Hematopoietic multipotent progenitor cell treated with erythropoietin and hydrocortisone succinate and interleukin-3 and kit ligand, for 15 days (in vitro differentiated cells): ENCODE measurements at regions not wholly inside any gene's neighbourhood (a gene's known extent, or its start where the extent isn't known, plus 50 kb on each side); places are given as distances from the start of the nearest gene placed in this dataset.
A peak's percentile ranks its signal among the peaks of the same experiment; 100 is the strongest.
"Not testable (repeated sequence)": the region's sequence is repeated elsewhere in the genome, so short reads cannot be mapped to it uniquely, and the experiment has no call there.

ENCODE experiments used
- DNase-seq: peaks from one replicate; pipeline ENCODE4 v3.0.0-alpha.2; 2015; ENCODE audit warnings: low spot score

GRCh38 chr4:89496851-89497250, 189.3 kb upstream of the GPRIN3 start:
- DNase-seq = no peak

DNA sequence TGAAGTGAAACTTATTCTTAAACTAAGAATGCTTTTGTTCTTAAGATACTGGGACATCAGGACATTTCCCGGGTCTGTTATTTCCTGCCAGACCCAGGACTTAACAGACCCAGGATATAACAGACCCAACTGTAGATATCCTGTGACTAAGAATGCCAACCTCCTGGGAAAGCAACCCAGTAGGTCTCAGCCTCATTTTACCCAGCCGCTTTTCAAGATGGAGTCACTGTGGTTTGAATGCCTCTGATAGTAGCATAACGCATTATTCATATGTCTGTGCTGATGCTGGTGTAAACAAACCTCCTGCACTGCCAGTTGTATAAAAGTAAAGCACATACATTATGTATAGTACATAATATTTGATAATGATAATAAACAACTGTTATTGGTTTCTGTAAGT, 185.8 kb upstream of the GPRIN3 start:
- DNase-seq = no peak

GRCh38 chr4:89492581-89493071, 185.0 kb upstream of the GPRIN3 start:
- DNase-seq = no peak

DNA sequence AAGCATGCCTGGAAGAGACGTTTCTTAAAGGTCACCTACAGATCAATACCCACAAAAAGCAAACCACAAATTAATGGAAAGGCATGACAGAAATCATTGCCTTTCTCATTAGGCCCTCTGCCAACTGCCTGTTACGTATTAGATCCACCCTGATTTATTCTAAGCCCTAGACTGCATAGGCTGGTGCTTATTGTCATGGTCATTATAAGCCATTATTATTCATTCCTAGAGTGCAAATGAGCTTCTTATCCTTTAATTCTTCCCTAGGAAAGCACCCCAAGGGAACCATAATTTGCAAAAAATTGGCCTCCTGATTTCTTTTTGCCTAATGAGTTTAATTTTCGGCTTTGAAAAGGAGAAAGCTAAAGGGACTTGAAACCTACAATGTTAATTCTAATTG, 184.2 kb upstream of the GPRIN3 start:
- no peak for DNase-seq

DNA sequence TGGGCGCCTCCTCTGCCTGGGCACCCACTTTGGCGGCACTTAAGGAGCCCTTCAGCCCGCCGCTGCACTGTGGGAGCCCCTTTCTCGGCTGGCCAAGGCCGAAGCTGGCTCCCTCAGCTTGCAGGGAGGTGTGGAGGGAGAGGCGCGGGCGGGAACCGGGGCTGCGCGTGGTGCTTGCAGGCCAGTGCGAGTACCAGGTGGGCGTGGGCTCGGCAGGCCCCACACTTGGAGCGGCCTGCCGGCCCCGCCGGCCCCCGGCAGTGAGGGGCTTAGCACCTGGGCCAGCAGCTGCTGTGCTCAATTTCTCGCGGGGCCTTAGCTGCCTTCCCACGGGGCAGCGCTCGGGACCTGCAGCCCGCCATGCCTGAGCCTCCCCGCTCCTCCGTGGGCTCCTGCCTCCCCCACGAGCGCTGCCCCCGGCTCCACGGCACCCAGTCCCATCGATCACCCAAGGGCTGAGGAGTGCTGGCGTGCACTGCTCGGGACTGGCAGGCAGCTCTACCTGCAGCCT, 182.4 kb upstream of the GPRIN3 start:
- DNase-seq = not testable (repeated sequence)

DNA sequence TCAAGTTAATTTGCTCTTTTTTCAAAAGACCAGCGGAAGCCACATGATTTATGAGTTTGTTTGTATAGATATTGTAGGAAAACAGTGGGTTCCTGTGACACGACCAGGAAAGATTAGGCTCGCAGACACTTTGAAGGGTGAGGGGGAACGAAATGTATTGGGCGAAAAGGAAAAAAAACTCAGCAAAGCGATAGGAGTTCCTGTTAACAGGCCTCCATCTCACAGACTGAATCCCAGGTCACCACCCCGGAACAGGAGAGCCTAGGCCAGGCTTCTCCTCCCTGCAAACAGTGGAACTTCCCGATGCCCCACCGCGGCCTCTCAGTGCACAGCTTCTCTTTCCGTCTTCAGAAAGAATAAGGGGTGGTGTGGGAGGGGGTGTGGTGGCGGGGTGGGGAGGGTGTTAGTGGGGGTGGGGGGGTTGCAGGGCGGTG, 181.8 kb upstream of the GPRIN3 start:
- no peak for DNase-seq

DNA sequence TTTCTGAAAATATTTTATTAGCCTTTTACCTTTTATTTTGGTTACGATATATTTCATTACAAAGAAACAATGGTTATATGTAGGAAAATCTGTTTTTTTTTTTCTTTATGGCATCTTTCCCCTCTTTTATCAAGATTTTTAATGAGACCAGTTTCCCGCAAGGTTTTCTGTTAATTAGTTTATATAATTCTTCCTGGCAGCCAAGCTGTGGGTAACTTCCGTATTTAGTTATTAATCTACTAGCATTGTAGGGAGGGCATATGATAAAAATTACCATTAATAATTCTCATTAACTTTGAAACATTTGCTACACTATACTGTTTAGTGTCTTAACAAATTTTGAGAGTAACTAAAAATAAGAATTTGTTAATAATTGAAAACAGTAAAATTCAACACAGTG, 181.1 kb upstream of the GPRIN3 start:
- DNase-seq = no peak

DNA sequence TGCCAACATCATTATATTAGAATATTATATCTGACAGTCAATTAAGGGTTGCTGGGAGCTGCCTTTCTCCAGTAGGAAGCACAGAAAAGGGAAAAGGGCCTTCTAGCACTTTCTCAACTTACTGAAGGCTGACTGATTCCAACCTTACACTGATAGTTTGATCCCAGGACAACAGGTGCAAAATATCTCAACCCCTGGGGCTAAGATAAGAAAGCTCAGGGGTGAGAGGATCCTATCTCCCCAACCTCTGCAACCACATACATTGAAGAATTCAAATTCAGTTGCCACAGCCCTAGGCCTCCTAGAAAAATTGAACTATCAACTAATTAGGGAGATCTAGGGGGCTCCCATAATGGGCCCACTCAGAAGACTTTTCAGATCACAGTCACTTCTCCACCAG, 179.1 kb upstream of the GPRIN3 start:
- no peak for DNase-seq

GRCh38 chr4:89486042-89486441, 178.4 kb upstream of the GPRIN3 start:
- DNase-seq = no peak

GRCh38 chr4:89483833-89484232, 176.2 kb upstream of the GPRIN3 start:
- DNase-seq = no peak

DNA sequence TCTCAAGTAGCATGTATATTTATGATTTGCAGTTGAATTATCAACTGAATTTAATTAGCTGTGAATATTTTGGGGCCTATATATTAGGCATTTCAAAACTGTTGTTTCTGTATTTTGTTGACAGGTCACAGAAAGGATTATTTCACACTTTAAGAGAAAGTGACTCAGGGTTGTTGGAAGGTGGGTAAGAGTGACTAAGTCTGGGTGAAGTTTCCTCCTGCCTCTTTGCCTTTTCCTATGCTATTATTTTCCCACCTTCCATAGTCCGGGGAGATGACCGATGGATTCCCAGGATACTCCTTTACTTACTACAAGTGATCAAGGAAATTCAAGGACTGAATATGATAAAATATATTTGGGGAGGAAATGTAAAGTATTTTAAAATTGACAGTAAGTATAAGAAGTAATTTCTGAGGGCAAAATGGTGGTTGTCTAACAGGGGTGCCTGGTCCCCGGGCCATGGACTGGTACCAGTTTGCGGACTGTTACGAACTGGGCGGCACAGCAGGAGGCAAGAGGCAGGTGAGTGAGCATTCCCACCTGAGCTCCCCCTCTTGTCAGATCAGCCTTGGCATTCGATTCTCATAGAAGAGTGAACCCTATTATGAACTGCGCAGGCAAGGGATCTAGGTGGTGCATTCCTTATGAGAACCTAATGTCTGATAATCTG, 175.5 kb upstream of the GPRIN3 start:
- no peak for DNase-seq

GRCh38 chr4:89482251-89482650, 174.7 kb upstream of the GPRIN3 start:
- DNase-seq = no peak

- DNase-seq = no peak
These were observed 162.4 kb upstream of the GPRIN3 start for GRCh38 chr4:89469930-89470375.

- DNase-seq = no peak
These were observed 161.9 kb upstream of the GPRIN3 start for GRCh38 chr4:89469516-89469915.

DNA sequence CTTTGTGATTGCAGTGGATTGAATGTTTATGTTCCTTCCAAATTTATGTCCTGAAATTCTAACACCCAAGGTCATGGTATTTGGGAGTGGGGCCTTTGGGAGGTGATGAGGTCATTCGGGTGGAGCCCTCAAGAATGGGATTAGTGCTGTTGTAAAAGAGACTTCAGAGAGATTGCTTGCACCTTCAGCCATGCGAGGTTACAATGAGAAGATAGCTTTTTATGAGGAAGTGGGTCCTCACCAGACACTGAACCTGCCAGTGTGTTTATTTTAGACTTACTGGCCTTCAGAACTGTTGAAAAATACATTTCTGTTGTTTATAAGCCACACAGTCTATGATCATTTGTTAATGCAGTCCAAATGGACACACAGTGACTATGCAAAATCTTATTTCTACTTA, 161.0 kb upstream of the GPRIN3 start:
- DNase-seq = no peak

- no peak for DNase-seq
These were observed 155.7 kb upstream of the GPRIN3 start for GRCh38 chr4:89463341-89463740.

GRCh38 chr4:89447543-89447942, 139.9 kb upstream of the GPRIN3 start:
- DNase-seq = no peak

DNA sequence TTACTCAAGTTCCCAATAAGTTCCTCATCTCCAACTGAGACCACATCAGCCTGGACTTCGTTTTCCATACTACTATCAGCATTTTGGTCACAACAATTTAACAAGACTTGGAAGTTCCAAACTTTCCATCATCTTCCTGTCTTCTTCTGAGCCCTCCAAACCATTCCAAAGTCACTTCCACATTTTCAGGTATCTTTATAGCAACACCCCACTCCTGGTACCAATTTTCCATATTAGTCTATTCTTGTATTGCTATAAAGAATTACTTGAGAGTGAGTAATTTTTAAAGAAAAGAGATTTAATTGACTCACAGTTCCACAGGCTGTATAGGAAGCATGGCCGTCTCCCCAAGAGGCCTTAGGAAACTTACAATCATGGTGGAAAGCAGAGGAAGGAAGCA, 138.6 kb upstream of the GPRIN3 start:
- no peak for DNase-seq

DNA sequence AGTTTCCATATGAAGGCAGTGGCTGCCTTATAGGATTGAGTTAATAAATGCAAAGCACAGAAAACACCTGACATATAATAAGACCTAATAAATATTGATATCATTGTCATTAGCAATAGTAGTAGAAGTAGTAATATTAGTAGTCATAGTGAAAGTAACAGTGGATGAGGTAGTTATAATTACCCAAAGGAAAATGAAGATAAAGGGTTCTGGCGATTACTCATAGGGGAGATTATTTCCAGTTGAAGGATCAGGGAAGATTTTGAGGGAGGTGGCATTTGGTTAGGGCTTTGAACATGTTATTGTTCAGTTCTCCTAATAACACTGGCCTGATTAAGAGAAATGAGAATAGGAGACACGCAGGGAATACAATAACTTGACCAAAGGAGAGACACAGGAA, 131.9 kb upstream of the GPRIN3 start:
- DNase-seq = no peak

DNA sequence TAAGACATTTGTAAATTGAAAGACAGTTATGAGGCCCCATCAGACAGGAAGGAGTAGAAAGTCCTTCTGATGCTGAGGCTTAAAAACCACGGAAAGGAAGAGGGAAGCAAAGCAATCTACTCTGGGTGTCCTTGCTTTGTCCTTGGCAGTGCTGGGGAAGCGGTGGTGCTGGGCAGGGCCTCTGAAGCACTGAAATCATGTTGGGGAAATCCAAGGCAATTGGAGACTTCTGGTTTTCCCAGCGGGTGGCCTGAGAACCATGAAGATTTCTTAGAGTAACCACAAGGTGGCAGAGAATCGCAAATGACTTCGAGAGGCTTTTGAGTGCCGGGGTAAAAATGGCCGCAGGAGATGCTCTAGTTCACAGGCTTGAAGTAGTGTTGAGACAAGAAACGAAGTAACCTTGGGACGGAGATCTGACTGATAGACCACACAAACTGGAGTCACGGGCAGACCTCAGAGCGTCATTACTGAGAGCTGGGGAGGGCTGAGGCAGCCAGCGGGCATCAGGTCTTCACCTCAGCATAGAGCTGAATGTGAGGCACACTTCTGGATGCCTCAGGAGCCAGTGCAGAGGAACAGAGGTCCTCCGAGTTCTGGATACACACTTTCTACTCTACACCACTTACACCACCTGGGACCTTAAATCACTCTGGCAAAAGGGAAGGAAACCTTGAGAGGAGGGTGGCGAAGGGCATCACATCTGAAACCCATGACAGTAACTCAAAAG, 130.7 kb upstream of the GPRIN3 start:
- DNase-seq = peak; percentile 2

GRCh38 chr4:89434364-89434988, 126.9 kb upstream of the GPRIN3 start:
- no peak for DNase-seq

GRCh38 chr4:89427782-89428181, 120.2 kb upstream of the GPRIN3 start:
- no peak for DNase-seq

DNA sequence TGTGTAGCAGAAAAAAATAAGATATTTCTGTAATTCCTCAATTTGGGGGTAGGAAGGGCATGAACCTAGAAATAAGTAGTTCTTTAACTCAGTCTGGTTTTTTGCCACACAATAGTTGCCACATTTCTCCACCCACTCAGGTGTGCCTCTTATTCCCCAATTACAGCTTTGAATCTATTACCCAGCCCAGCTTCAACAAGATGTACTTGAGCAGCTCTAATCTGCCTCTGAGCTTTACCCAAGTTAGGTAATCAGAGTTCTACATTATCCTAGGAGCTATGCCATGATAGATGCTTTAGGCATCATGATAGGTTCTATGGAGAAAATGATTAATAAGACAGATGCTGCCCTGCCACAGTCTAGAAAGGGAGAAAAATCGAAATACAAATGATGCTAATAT, 117.4 kb upstream of the GPRIN3 start:
- no peak for DNase-seq
